VCaP (cell line): ENCODE measurements at regions not wholly inside any gene's neighbourhood (a gene's known extent, or its start where the extent isn't known, plus 50 kb on each side); places are given as distances from the start of the nearest gene placed in this dataset.

ENCODE experiments used
- H3K27ac ChIP-seq: fragments of 450-650 bp; 2 replicates; pipeline ENCODE4 v1.5.1; 2017
- CTCF ChIP-seq: fragments of 450-650 bp; conservative IDR thresholded peaks from 2 replicates; pipeline ENCODE4 v1.5.1; 2017; ENCODE audit warnings: mild to moderate bottlenecking, moderate library complexity

- TF ChIP-seq CTCF: no peak
- peak overlapping the region; percentile 9; the same call in 1 of the 2 replicates for H3K27ac ChIP-seq
Measured at GRCh38 chr5:4252385-4252784, 656.8 kb downstream of the IRX1 start.

- H3K27ac ChIP-seq: no peak overlapping the region
- TF ChIP-seq CTCF: no peak
Measured at GRCh38 chr5:4254736-4255135, 659.1 kb downstream of the IRX1 start.

GRCh38 chr5:4255441-4255840, 659.8 kb downstream of the IRX1 start:
- no peak for TF ChIP-seq CTCF
- no peak overlapping the region for H3K27ac ChIP-seq

GRCh38 chr5:4258170-4258569, 662.5 kb downstream of the IRX1 start:
- no peak for TF ChIP-seq CTCF
- no peak overlapping the region for H3K27ac ChIP-seq

- TF ChIP-seq CTCF: no peak
- no peak overlapping the region for H3K27ac ChIP-seq
Measured at GRCh38 chr5:4271193-4271592, 675.6 kb downstream of the IRX1 start.

DNA sequence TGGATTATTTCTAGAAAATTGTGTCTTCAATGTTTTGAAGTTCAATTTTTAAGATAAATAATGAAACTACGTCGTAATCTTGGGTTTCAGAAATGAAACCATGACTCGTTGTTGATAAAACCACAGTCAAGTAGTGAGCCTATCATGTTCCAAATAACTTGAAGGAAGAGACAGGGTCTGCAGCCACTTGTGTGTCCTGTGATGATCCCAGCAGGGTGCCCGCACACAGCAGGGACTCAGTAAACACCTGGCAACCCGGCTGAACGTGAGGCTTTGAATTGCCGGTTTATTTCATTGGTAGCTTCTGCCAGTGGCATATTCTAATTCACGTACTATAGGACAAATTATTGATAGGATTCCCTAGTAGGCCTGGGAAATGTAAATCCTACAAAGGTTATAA, 679.6 kb downstream of the IRX1 start:
- no peak overlapping the region for H3K27ac ChIP-seq
- TF ChIP-seq CTCF: no peak

DNA sequence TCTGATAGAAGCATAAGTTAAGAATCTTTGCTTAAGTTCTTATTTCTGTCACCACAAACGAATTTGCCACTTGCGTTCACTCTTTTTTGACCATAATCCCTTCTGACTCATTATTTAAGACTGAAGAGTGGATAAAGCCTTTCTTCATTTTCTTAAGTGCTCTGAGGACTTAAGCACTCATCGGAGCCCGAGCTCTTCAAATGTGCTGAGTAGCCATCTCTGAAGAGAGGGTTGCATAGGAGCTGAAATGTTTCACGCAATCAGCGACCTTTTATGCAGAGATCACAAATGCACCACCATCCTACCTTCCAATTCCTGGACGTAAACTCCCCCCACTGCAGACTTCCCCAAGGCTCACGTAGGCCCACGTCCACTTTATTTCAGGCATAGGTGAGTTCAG, 699.2 kb downstream of the IRX1 start:
- TF ChIP-seq CTCF: no peak
- no peak overlapping the region for H3K27ac ChIP-seq
